ENCODE measurements at regions not wholly inside any gene's neighbourhood (a gene's known extent, or its start where the extent isn't known, plus 50 kb on each side); places are given as distances from the start of the nearest gene placed in this dataset.

- Histone ChIP-seq H3K36me3 (replicated peaks in 1 of 2; ENCODE audit: control extremely low read depth in 1 of 2, control insufficient read depth in 1 of 2, extremely low read depth in 1 of 2, insufficient read depth in 2 of 2, low read length in 1 of 2) (no peaks in the 10 kb centered on the region), H3K9ac (ENCODE audit: low read length) (no peak overlapping the region), H3K4me2 (replicated peaks; ENCODE audit: low read depth, low read length, poor library complexity, severe bottlenecking) (no peak overlapping the region), H3K4me3 (ENCODE audit: control extremely low read depth in 1 of 5, extremely low read depth in 1 of 5, insufficient read depth in 1 of 5, low read depth in 2 of 5, low read length in 4 of 5) (no peak overlapping the region), H3K4me1 (ENCODE audit: control insufficient read depth in 2 of 2, insufficient read depth in 2 of 2, low read length in 2 of 2) (peaks cover 38 to 51% of the 10 kb centered on the region in 2 donors), H3K9me3 (ENCODE audit: control extremely low read depth in 1 of 3, control insufficient read depth in 2 of 3, insufficient read depth in 1 of 3, low read length in 2 of 3) (no peaks in the 10 kb centered on the region), H4K20me1 (ENCODE audit: control insufficient read depth, insufficient read depth, low read length, poor library complexity, severe bottlenecking) (no peaks in the 10 kb centered on the region), H3K27ac (ENCODE audit: low read length in 2 of 2) (no peak overlapping the region), H3K79me2 (ENCODE audit: control insufficient read depth, insufficient read depth, low read length) (no peaks in the 10 kb centered on the region), H3K27me3 (replicated peaks in 1 of 4; ENCODE audit: control extremely low read depth in 1 of 4, control insufficient read depth in 3 of 4, insufficient read depth in 4 of 4, low read length in 3 of 4) (no peaks in the 10 kb centered on the region), H2AFZ (ENCODE audit: insufficient read depth, low read depth, low read length, poor library complexity, severe bottlenecking) (no peak overlapping the region)
- no peak for DNase-seq
- no peak for ATAC-seq (ENCODE audit: low read depth)
- H3K9me3 Mint-ChIP-seq (ENCODE audit: insufficient read depth): no peaks in the 10 kb centered on the region
- TF ChIP-seq EZH2 (IDR thresholded peaks at IDR 0.05; ENCODE audit: borderline replicate concordance, insufficient read depth, low read depth, low read length, poor library complexity, severe bottlenecking) (no peak), CTCF (IDR thresholded peaks at IDR 0.05) (no peak)
- peak overlapping the region; percentile 15 for H3K27ac Mint-ChIP-seq
- peak overlapping the region; percentile 24 for H3K4me3 Mint-ChIP-seq
- ChIA-PET POLR2A (no interaction called here), CTCF (interaction anchor here (0.8 kb wide), 1 partner anchor 10 kb away, joined by 3 read pairs; no protein-coding TSS in a partner anchor)
- H3K4me1 Mint-ChIP-seq: peaks cover 39% of the 10 kb centered on the region
- intact Hi-C loops (cut with micrococcal nuclease): no loop called here
- 95% methylated on average over 7 of the region's 11 CpGs for WGBS (ENCODE audit: insufficient coverage)
- no peaks in the 10 kb centered on the region for H3K27me3 Mint-ChIP-seq
These were observed 55.4 kb upstream of the MED13L start for GRCh38 chr12:116332705-116333380.

GRCh38 chr12:116333402-116333801 is 55.9 kb upstream of the MED13L start:
- H3K9ac ChIP-seq (ENCODE audit: low read length): no peak overlapping the region
- peak overlapping the region; percentile 46 for H3K4me2 ChIP-seq (replicated peaks; ENCODE audit: low read depth, low read length, poor library complexity, severe bottlenecking)
- TF ChIP-seq CTCF (IDR thresholded peaks at IDR 0.05): no peak
- TF ChIP-seq EZH2 (IDR thresholded peaks at IDR 0.05; ENCODE audit: borderline replicate concordance, insufficient read depth, low read depth, low read length, poor library complexity, severe bottlenecking): no peak
- CTCF ChIA-PET: interaction anchor here (0.8 to 1.3 kb wide), 2 partner anchors 10 to 86 kb away, joined by 3 to 4 read pairs; no protein-coding TSS in a partner anchor
- ATAC-seq (ENCODE audit: low read depth) (no peak), DNase-seq (no peak)
- H3K9me3 ChIP-seq (ENCODE audit: control extremely low read depth in 1 of 3, control insufficient read depth in 2 of 3, insufficient read depth in 1 of 3, low read length in 2 of 3): no peaks in the 10 kb centered on the region
- no peaks in the 10 kb centered on the region for H3K36me3 ChIP-seq (replicated peaks in 1 of 2; ENCODE audit: control extremely low read depth in 1 of 2, control insufficient read depth in 1 of 2, extremely low read depth in 1 of 2, insufficient read depth in 2 of 2, low read length in 1 of 2)
- H3K4me1 ChIP-seq (ENCODE audit: control insufficient read depth in 2 of 2, insufficient read depth in 2 of 2, low read length in 2 of 2): peaks cover 42 to 56% of the 10 kb centered on the region in 2 donors
- POLR2A ChIA-PET: no interaction called here
- Mint-ChIP-seq H3K27me3 (no peaks in the 10 kb centered on the region), H3K4me3 (peak overlapping the region; percentile 24), H3K9me3 (ENCODE audit: insufficient read depth) (no peaks in the 10 kb centered on the region), H3K27ac (peak overlapping the region; percentile 57), H3K4me1 (peaks cover 45% of the 10 kb centered on the region)
- 80% methylated on average over 3 of the region's 5 CpGs for WGBS (ENCODE audit: insufficient coverage)
- H3K27me3 ChIP-seq (replicated peaks in 1 of 4; ENCODE audit: control extremely low read depth in 1 of 4, control insufficient read depth in 3 of 4, insufficient read depth in 4 of 4, low read length in 3 of 4): no peaks in the 10 kb centered on the region
- no peak overlapping the region for H3K27ac ChIP-seq (ENCODE audit: low read length in 2 of 2)
- H3K4me3 ChIP-seq (ENCODE audit: control extremely low read depth in 1 of 5, extremely low read depth in 1 of 5, insufficient read depth in 1 of 5, low read depth in 2 of 5, low read length in 4 of 5): no peak overlapping the region
- H2AFZ ChIP-seq (ENCODE audit: insufficient read depth, low read depth, low read length, poor library complexity, severe bottlenecking): no peak overlapping the region
- intact Hi-C loops (cut with micrococcal nuclease): no loop called here
- no peaks in the 10 kb centered on the region for H4K20me1 ChIP-seq (ENCODE audit: control insufficient read depth, insufficient read depth, low read length, poor library complexity, severe bottlenecking)
- no peaks in the 10 kb centered on the region for H3K79me2 ChIP-seq (ENCODE audit: control insufficient read depth, insufficient read depth, low read length)

All from B cell (primary cell).